GM23338 (cell line): ENCODE measurements at regions not wholly inside any gene's neighbourhood (a gene's known extent, or its start where the extent isn't known, plus 50 kb on each side); places are given as distances from the start of the nearest gene placed in this dataset.

ENCODE experiments used
- ATAC-seq: fragments of 200-7000 bp; cut with Tn5 transposase; 3 replicates; pipeline ENCODE4 v1.9.1; 2020
- DNase-seq: peaks from one replicate; pipeline ENCODE4 v3.0.0-alpha.2; 2015; ENCODE audit warnings: low spot score
- H2AFZ ChIP-seq: fragments of 200-600 bp; sonication (generic); 2 replicates; pipeline ENCODE4 v1.8.0; 2016; ENCODE audit warnings: antibody characterized with exemption, mild to moderate bottlenecking, moderate library complexity
- H3F3A ChIP-seq: fragments of 200-600 bp; sonication (generic); replicated peaks from 2 replicates; pipeline ENCODE4 v1.8.0; 2017; ENCODE audit warnings: antibody characterized with exemption, mixed run types, low read depth
- H3K27ac ChIP-seq: fragments of 200-600 bp; sonication (generic); 2 replicates; pipeline ENCODE4 v1.6.1; 2016; ENCODE audit warnings: low read depth
- H3K27me3 ChIP-seq: fragments of 200-600 bp; sonication (generic); 2 replicates; pipeline ENCODE4 v1.8.0; 2016; ENCODE audit warnings: mild to moderate bottlenecking, mixed run types, moderate library complexity; ENCODE audit not compliant: insufficient read depth
- H3K36me3 ChIP-seq: fragments of 200-600 bp; sonication (generic); 2 replicates; pipeline ENCODE4 v1.8.0; 2016; ENCODE audit warnings: mild to moderate bottlenecking; ENCODE audit not compliant: insufficient read depth
- H3K4me1 ChIP-seq: fragments of 200-600 bp; sonication (generic); 2 replicates; pipeline ENCODE4 v1.8.0; 2016; ENCODE audit warnings: mild to moderate bottlenecking, moderate library complexity; ENCODE audit not compliant: insufficient read depth
- H3K4me2 ChIP-seq: fragments of 200-600 bp; sonication (generic); 2 replicates; pipeline ENCODE4 v1.7.1; 2017; ENCODE audit warnings: mixed run types
- H3K4me3 ChIP-seq: fragments of 200-600 bp; sonication (generic); 2 replicates; pipeline ENCODE4 v1.6.1; 2016; ENCODE audit warnings: mixed run types
- H3K79me2 ChIP-seq: fragments of 200-600 bp; sonication (generic); replicated peaks from 2 replicates; pipeline ENCODE4 v1.8.0; 2017; ENCODE audit warnings: mild to moderate bottlenecking; ENCODE audit not compliant: insufficient read depth
- H3K9me2 ChIP-seq: fragments of 200-600 bp; sonication (generic); 2 replicates; pipeline ENCODE4 v1.8.0; 2017; ENCODE audit not compliant: insufficient read depth
- H4K20me1 ChIP-seq: fragments of 200-600 bp; sonication (generic); replicated peaks from 2 replicates; pipeline ENCODE4 v1.8.0; 2017; ENCODE audit warnings: mild to moderate bottlenecking; ENCODE audit not compliant: insufficient read depth
- H3K27ac Mint-ChIP-seq: 2 replicates; pipeline ENCODE4 v1.8.0; 2020; ENCODE audit warnings: inconsistent platforms, mild to moderate bottlenecking, moderate library complexity, mixed read lengths
- H3K27me3 Mint-ChIP-seq: 3 replicates; pipeline ENCODE4 v1.8.0; 2022; ENCODE audit warnings: low read depth, mild to moderate bottlenecking, moderate library complexity, mixed read lengths, inconsistent platforms; ENCODE audit not compliant: insufficient read depth, poor library complexity
- H3K36me3 Mint-ChIP-seq: 3 replicates; pipeline ENCODE4 v1.8.0; 2021; ENCODE audit warnings: low read depth, mild to moderate bottlenecking, inconsistent platforms, moderate library complexity, mixed read lengths
- H3K4me1 Mint-ChIP-seq: 3 replicates; pipeline ENCODE4 v1.8.0; 2020; ENCODE audit warnings: mild to moderate bottlenecking, inconsistent platforms, mixed read lengths
- H3K4me3 Mint-ChIP-seq: 3 replicates; pipeline ENCODE4 v1.8.0; 2021; ENCODE audit warnings: moderate library complexity, mild to moderate bottlenecking, inconsistent platforms, mixed read lengths
- H3K9me3 Mint-ChIP-seq: 3 replicates; pipeline ENCODE4 v1.8.0; 2020; ENCODE audit warnings: moderate library complexity, mild to moderate bottlenecking, inconsistent platforms, mixed read lengths
- CREB1 ChIP-seq: fragments of 250-450 bp; sonication (Bioruptor Pico); IDR thresholded peaks from 2 replicates; pipeline ENCODE4 v1.5.0; 2020; ENCODE audit warnings: low read depth, mild to moderate bottlenecking, moderate library complexity
- EZH2 ChIP-seq: fragments of 200-600 bp; sonication (generic); IDR thresholded peaks from one replicate; pipeline ENCODE4 v1.8.0; 2017; ENCODE audit warnings: antibody characterized with exemption, mild to moderate bottlenecking, low read depth; ENCODE audit not compliant: unreplicated experiment
- EZH2phosphoT487 ChIP-seq: fragments of 200-600 bp; sonication (generic); IDR thresholded peaks from one replicate; pipeline ENCODE4 v1.8.1; 2018; ENCODE audit warnings: antibody characterized with exemption; ENCODE audit not compliant: unreplicated experiment
- JUNB ChIP-seq: IDR thresholded peaks from one replicate; pipeline ENCODE4 v1.6.1; 2016; ENCODE audit warnings: antibody characterized with exemption; ENCODE audit not compliant: unreplicated experiment
- NANOG ChIP-seq: IDR thresholded peaks from 2 replicates; pipeline ENCODE4 v1.6.1; 2016; ENCODE audit warnings: antibody characterized with exemption, borderline replicate concordance
- POLR2AphosphoS5 ChIP-seq: IDR thresholded peaks from 2 replicates; pipeline ENCODE4 v1.6.1; 2016; ENCODE audit warnings: antibody characterized with exemption, low read depth
- STAT1 ChIP-seq: IDR thresholded peaks from one replicate; pipeline ENCODE4 v1.6.1; 2016; ENCODE audit warnings: antibody characterized with exemption; ENCODE audit not compliant: unreplicated experiment
- ZNF114 ChIP-seq: fragments of 250-450 bp; sonication (Bioruptor Pico); IDR thresholded peaks from 2 replicates; pipeline ENCODE4 v1.5.0; 2020; ENCODE audit warnings: mild to moderate bottlenecking, moderate library complexity
- ZNF331 ChIP-seq: fragments of 250-450 bp; sonication (Bioruptor Pico); IDR thresholded peaks from 2 replicates; pipeline ENCODE4 v1.5.0; 2020; ENCODE audit warnings: low read depth, mild to moderate bottlenecking, moderate library complexity
- ZNF462 ChIP-seq: fragments of 250-450 bp; sonication (Bioruptor Pico); IDR thresholded peaks from 2 replicates; pipeline ENCODE4 v1.5.0; 2020; ENCODE audit warnings: mild to moderate bottlenecking, moderate library complexity
- TF ChIP-seq, protein P1 (sequence below), 2 experiments: fragments of 200-600 bp in 1 of 2; sonication (generic) in 1 of 2; conservative IDR thresholded peaks; 2 replicates each; pipeline versions ENCODE4 v1.5.1 to v1.6.1; 2016 to 2017; ENCODE audit warnings: antibody characterized with exemption in 2 of 2, low read depth in 2 of 2, mild to moderate bottlenecking in 2 of 2, moderate library complexity in 1 of 2
- TF ChIP-seq, protein P2 (sequence below): IDR thresholded peaks from 2 replicates; pipeline ENCODE4 v1.6.1; 2016; ENCODE audit warnings: antibody characterized with exemption
- TF ChIP-seq, protein P3 (sequence below): IDR thresholded peaks from one replicate; pipeline ENCODE4 v1.6.1; 2018; ENCODE audit warnings: antibody characterized with exemption; ENCODE audit not compliant: unreplicated experiment

GRCh38 chr3:70822669-70823068 lies 510.2 kb upstream of the MDFIC2 start:
- DNase-seq: no peak
- no peaks in the 10 kb centered on the region for H3K27me3 ChIP-seq
- H2AFZ ChIP-seq: no peak overlapping the region
- H4K20me1 ChIP-seq: no peaks in the 10 kb centered on the region
- Mint-ChIP-seq H3K27ac (no peak overlapping the region), H3K36me3 (peaks cover 2% of the 10 kb centered on the region; the same call in 1 of the 3 replicates), H3K4me3 (no peak overlapping the region), H3K9me3 (peaks cover 3% of the 10 kb centered on the region; the same call in 1 of the 3 replicates), H3K4me1 (peaks cover 6% of the 10 kb centered on the region; the same call in 2 of the 3 replicates), H3K27me3 (no peaks in the 10 kb centered on the region)
- H3K9me2 ChIP-seq: no peaks in the 10 kb centered on the region
- no peaks in the 10 kb centered on the region for H3K4me1 ChIP-seq
- no peak for ATAC-seq
- H3K4me3 ChIP-seq: no peak overlapping the region
- no peaks in the 10 kb centered on the region for H3K36me3 ChIP-seq
- TF ChIP-seq ZNF114 (CRISPR knock-in tag) (no peak), EZH2phosphoT487 (no peak), CREB1 (no peak), POLR2AphosphoS5 (no peak), ZNF331 (CRISPR knock-in tag) (no peak), STAT1 (no peak), EZH2 (no peak), ZNF462 (CRISPR knock-in tag) (no peak), NANOG (no peak), JUNB (no peak)
- TF ChIP-seq, protein P1, sequence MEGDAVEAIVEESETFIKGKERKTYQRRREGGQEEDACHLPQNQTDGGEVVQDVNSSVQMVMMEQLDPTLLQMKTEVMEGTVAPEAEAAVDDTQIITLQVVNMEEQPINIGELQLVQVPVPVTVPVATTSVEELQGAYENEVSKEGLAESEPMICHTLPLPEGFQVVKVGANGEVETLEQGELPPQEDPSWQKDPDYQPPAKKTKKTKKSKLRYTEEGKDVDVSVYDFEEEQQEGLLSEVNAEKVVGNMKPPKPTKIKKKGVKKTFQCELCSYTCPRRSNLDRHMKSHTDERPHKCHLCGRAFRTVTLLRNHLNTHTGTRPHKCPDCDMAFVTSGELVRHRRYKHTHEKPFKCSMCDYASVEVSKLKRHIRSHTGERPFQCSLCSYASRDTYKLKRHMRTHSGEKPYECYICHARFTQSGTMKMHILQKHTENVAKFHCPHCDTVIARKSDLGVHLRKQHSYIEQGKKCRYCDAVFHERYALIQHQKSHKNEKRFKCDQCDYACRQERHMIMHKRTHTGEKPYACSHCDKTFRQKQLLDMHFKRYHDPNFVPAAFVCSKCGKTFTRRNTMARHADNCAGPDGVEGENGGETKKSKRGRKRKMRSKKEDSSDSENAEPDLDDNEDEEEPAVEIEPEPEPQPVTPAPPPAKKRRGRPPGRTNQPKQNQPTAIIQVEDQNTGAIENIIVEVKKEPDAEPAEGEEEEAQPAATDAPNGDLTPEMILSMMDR (conservative IDR thresholded peaks at IDR 0.05; ENCODE audit: low read depth in 2 of 2): no peak
- TF ChIP-seq, protein P2, sequence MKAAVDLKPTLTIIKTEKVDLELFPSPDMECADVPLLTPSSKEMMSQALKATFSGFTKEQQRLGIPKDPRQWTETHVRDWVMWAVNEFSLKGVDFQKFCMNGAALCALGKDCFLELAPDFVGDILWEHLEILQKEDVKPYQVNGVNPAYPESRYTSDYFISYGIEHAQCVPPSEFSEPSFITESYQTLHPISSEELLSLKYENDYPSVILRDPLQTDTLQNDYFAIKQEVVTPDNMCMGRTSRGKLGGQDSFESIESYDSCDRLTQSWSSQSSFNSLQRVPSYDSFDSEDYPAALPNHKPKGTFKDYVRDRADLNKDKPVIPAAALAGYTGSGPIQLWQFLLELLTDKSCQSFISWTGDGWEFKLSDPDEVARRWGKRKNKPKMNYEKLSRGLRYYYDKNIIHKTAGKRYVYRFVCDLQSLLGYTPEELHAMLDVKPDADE: no peak
- TF ChIP-seq, protein P3, sequence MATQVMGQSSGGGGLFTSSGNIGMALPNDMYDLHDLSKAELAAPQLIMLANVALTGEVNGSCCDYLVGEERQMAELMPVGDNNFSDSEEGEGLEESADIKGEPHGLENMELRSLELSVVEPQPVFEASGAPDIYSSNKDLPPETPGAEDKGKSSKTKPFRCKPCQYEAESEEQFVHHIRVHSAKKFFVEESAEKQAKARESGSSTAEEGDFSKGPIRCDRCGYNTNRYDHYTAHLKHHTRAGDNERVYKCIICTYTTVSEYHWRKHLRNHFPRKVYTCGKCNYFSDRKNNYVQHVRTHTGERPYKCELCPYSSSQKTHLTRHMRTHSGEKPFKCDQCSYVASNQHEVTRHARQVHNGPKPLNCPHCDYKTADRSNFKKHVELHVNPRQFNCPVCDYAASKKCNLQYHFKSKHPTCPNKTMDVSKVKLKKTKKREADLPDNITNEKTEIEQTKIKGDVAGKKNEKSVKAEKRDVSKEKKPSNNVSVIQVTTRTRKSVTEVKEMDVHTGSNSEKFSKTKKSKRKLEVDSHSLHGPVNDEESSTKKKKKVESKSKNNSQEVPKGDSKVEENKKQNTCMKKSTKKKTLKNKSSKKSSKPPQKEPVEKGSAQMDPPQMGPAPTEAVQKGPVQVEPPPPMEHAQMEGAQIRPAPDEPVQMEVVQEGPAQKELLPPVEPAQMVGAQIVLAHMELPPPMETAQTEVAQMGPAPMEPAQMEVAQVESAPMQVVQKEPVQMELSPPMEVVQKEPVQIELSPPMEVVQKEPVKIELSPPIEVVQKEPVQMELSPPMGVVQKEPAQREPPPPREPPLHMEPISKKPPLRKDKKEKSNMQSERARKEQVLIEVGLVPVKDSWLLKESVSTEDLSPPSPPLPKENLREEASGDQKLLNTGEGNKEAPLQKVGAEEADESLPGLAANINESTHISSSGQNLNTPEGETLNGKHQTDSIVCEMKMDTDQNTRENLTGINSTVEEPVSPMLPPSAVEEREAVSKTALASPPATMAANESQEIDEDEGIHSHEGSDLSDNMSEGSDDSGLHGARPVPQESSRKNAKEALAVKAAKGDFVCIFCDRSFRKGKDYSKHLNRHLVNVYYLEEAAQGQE: no peak
- no peaks in the 10 kb centered on the region for H3F3A ChIP-seq
- no peak overlapping the region for H3K4me2 ChIP-seq
- H3K79me2 ChIP-seq: no peaks in the 10 kb centered on the region
- no peak overlapping the region for H3K27ac ChIP-seq
